ENCODE measurements at regions not wholly inside any gene's neighbourhood (a gene's known extent, or its start where the extent isn't known, plus 50 kb on each side); places are given as distances from the start of the nearest gene placed in this dataset.
"Not testable (repeated sequence)": the region's sequence is repeated elsewhere in the genome, so short reads cannot be mapped to it uniquely, and the experiment has no call there.

- not testable (repeated sequence) for TF ChIP-seq POLR2A (IDR thresholded peaks at IDR 0.05; ENCODE audit: low read length); GATA1 (IDR thresholded peaks at IDR 0.05; ENCODE audit: low read depth, low read length)
Measured at GRCh38 chr20:50362177-50362576, 148.0 kb upstream of the PTPN1 start.
